ENCODE measurements at regions not wholly inside any gene's neighbourhood (a gene's known extent, or its start where the extent isn't known, plus 50 kb on each side); places are given as distances from the start of the nearest gene placed in this dataset.

DNA sequence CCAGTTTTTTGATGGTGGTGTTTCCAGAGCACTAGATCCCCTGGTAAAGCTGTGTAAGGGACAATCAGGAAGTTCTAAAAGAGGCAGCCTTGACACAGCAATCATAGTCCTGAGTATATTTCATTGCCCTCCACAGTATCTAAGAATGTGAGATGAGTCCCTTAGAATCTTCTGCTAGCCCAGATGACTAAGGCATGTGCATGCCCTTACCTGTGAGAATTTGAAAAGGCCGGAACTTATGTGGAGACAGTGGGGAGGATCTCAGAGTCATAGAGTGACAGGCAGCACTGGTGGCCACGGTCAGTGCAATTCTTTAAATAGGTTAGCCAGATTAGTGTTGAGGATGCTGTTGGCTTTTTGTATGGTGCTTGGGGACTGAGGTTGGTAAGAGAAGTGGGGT lies 361.4 kb upstream of the VSTM2A start (continued):
- no peak for TF ChIP-seq NPAS2 (CRISPR knock-in tag; IDR thresholded peaks at IDR 0.05; ENCODE audit: borderline replicate concordance)

DNA sequence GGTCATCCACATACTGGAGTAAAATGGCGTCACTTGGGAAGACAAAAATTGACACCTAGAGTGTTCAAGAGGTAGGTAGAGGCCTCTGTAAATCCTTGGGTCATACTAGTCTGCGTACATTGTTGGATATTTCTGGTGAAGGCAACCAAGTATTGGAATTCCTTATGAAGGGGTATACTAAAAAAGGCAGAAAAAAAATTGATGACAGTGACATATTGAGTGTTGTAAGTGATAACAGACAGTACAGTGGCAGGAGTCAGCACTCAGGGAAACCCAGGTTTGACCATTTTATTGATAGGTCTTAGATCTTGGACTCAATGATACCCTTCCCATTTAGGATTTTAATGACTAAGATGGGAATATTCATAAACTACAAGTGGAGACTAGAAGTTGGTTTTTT lies 359.1 kb upstream of the VSTM2A start:
- 0% methylated on average over 2 of the region's 2 CpGs for WGBS (ENCODE audit: low lambda C conversion rate)
- no peak for DNase-seq (ENCODE audit: low spot score)
- no peak for ATAC-seq
- no TSS peak for BruUV-seq (replicated peaks)
- Histone ChIP-seq H3K79me2 (ENCODE audit: insufficient read depth, low read length) (no peaks in the 10 kb centered on the region), H3K4me1 (ENCODE audit: insufficient read depth, low read length) (no peaks in the 10 kb centered on the region), H3K27me3 (ENCODE audit: control insufficient read depth in 1 of 2, insufficient read depth in 2 of 2, low read length in 2 of 2) (no peaks in the 10 kb centered on the region), H3K27ac (ENCODE audit: extremely low read length, insufficient read depth, low read length) (no peak overlapping the region), H3K4me3 (replicated peaks in 1 of 3; ENCODE audit: insufficient read depth in 1 of 3, low read depth in 2 of 3, low read length in 3 of 3) (no peak overlapping the region), H2AFZ (ENCODE audit: low read length) (no peak overlapping the region), H4K20me1 (ENCODE audit: insufficient read depth, low read length) (no peaks in the 10 kb centered on the region), H3K36me3 (replicated peaks in 1 of 2; ENCODE audit: control insufficient read depth in 1 of 2, insufficient read depth in 2 of 2, low read length in 2 of 2) (no peaks in the 10 kb centered on the region), H3K4me2 (ENCODE audit: low read depth, low read length) (no peak overlapping the region), H3K9ac (ENCODE audit: insufficient read depth, low read depth, low read length) (no peak overlapping the region), H3K9me3 (ENCODE audit: low read length) (peaks cover 93% of the 10 kb centered on the region)
- no peak for FAIRE-seq
- in situ Hi-C loops (cut with HindIII; ENCODE audit: extremely low pct_ligation_motif_present, low pct_unique_long_range_greater_than_20kb) (no loop called here), intact Hi-C loops (cut with micrococcal nuclease; ENCODE audit: unreplicated experiment) (no loop called here)
- CTCF ChIA-PET (ENCODE audit: low intra/inter-chr PET ratio, low total read pairs): no interaction called here
- POLR2A ChIA-PET: no interaction called here
- TF ChIP-seq MBNL3 (CRISPR knock-in tag; conservative IDR thresholded peaks at IDR 0.05): no peak
- TF ChIP-seq EEA1 (CRISPR knock-in tag; IDR thresholded peaks at IDR 0.05; ENCODE audit: borderline replicate concordance): no peak
- TF ChIP-seq MAFK (conservative IDR thresholded peaks at IDR 0.05 in 1 of 2, IDR thresholded peaks at IDR 0.05 in 1 of 2; ENCODE audit: low read length in 2 of 2): peak; percentile 28 to 64; a peak in 2 of 4 replicates
- no peak for TF ChIP-seq JUN (CRISPR knock-in tag; IDR thresholded peaks at IDR 0.05)
- peak; percentile 53; the same call in 1 of the 2 replicates for TF ChIP-seq MAFF (IDR thresholded peaks at IDR 0.05; ENCODE audit: low read depth, low read length)

DNA sequence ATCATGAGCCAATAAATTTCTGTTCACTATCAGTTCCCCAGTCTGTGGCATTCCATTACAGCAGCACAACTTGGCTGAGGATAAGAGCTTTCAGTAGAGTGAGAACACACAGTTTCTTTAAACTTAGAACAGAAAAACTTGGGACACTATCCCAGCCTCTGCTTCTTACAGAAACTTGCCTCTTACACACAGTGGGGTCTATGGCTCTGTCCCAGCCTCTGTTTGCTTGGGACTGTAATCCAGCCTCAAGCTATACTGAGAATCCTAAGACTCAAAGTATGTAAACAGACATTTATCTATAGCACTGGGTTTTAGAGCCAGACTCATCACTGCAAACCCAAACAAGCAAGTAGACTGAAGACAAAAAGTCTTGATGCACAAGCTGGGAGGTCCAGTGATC lies 355.8 kb upstream of the VSTM2A start:
- no peak overlapping the region for H3K27ac ChIP-seq (ENCODE audit: extremely low read length, insufficient read depth, low read length)
- ChIA-PET CTCF (ENCODE audit: low intra/inter-chr PET ratio, low total read pairs) (no interaction called here), POLR2A (no interaction called here)
- BruUV-seq (replicated peaks): no TSS peak
- H3K4me1 ChIP-seq (ENCODE audit: insufficient read depth, low read length): no peaks in the 10 kb centered on the region
- no peak overlapping the region for H2AFZ ChIP-seq (ENCODE audit: low read length)
- DNase-seq (ENCODE audit: low spot score) (no peak), FAIRE-seq (no peak), ATAC-seq (no peak)
- H3K9ac ChIP-seq (ENCODE audit: insufficient read depth, low read depth, low read length): no peak overlapping the region
- no peak overlapping the region for H3K4me3 ChIP-seq (replicated peaks in 1 of 3; ENCODE audit: insufficient read depth in 1 of 3, low read depth in 2 of 3, low read length in 3 of 3)
- H3K79me2 ChIP-seq (ENCODE audit: insufficient read depth, low read length): no peaks in the 10 kb centered on the region
- H3K4me2 ChIP-seq (ENCODE audit: low read depth, low read length): no peak overlapping the region
- H3K9me3 ChIP-seq (ENCODE audit: low read length): peaks cover 87% of the 10 kb centered on the region
- H3K27me3 ChIP-seq (ENCODE audit: control insufficient read depth in 1 of 2, insufficient read depth in 2 of 2, low read length in 2 of 2): no peaks in the 10 kb centered on the region
- H3K36me3 ChIP-seq (replicated peaks in 1 of 2; ENCODE audit: control insufficient read depth in 1 of 2, insufficient read depth in 2 of 2, low read length in 2 of 2): no peaks in the 10 kb centered on the region
- H4K20me1 ChIP-seq (ENCODE audit: insufficient read depth, low read length): no peaks in the 10 kb centered on the region
- intact Hi-C loops (cut with micrococcal nuclease; ENCODE audit: unreplicated experiment) (no loop called here), in situ Hi-C loops (cut with HindIII; ENCODE audit: extremely low pct_ligation_motif_present, low pct_unique_long_range_greater_than_20kb) (no loop called here)
- TF ChIP-seq ZNF205 (CRISPR knock-in tag; IDR thresholded peaks at IDR 0.05) (no peak), CBX5 (CRISPR knock-in tag; IDR thresholded peaks at IDR 0.05; ENCODE audit: borderline replicate concordance) (no peak), ZEB1 (IDR thresholded peaks at IDR 0.05; ENCODE audit: insufficient replicate concordance, low read depth) (no peak), ZSCAN30 (CRISPR knock-in tag; IDR thresholded peaks at IDR 0.05) (no peak), ARID2 (CRISPR knock-in tag; IDR thresholded peaks at IDR 0.05; ENCODE audit: borderline replicate concordance) (no peak), SSRP1 (CRISPR knock-in tag; IDR thresholded peaks at IDR 0.05) (no peak)
- TF ChIP-seq, protein P1, sequence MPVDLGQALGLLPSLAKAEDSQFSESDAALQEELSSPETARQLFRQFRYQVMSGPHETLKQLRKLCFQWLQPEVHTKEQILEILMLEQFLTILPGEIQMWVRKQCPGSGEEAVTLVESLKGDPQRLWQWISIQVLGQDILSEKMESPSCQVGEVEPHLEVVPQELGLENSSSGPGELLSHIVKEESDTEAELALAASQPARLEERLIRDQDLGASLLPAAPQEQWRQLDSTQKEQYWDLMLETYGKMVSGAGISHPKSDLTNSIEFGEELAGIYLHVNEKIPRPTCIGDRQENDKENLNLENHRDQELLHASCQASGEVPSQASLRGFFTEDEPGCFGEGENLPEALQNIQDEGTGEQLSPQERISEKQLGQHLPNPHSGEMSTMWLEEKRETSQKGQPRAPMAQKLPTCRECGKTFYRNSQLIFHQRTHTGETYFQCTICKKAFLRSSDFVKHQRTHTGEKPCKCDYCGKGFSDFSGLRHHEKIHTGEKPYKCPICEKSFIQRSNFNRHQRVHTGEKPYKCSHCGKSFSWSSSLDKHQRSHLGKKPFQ (CRISPR knock-in tag; IDR thresholded peaks at IDR 0.05; ENCODE audit: insufficient replicate concordance): no peak
- TF ChIP-seq, protein P2, sequence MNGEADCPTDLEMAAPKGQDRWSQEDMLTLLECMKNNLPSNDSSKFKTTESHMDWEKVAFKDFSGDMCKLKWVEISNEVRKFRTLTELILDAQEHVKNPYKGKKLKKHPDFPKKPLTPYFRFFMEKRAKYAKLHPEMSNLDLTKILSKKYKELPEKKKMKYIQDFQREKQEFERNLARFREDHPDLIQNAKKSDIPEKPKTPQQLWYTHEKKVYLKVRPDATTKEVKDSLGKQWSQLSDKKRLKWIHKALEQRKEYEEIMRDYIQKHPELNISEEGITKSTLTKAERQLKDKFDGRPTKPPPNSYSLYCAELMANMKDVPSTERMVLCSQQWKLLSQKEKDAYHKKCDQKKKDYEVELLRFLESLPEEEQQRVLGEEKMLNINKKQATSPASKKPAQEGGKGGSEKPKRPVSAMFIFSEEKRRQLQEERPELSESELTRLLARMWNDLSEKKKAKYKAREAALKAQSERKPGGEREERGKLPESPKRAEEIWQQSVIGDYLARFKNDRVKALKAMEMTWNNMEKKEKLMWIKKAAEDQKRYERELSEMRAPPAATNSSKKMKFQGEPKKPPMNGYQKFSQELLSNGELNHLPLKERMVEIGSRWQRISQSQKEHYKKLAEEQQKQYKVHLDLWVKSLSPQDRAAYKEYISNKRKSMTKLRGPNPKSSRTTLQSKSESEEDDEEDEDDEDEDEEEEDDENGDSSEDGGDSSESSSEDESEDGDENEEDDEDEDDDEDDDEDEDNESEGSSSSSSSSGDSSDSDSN (CRISPR knock-in tag; IDR thresholded peaks at IDR 0.05): no peak
